Lung (tissue), 11 donors: ENCODE measurements at regions not wholly inside any gene's neighbourhood (a gene's known extent, or its start where the extent isn't known, plus 50 kb on each side); places are given as distances from the start of the nearest gene placed in this dataset.

Experiments used
- ATAC-seq: fragments of 200-7000 bp; cut with Tn5 transposase; one replicate; pipeline ENCODE4 v1.9.1; 2020; ENCODE audit warnings: moderate number of reproducible peaks; ENCODE audit not compliant: insufficient read depth, low FRiP score
- DNase-seq, 3 donors: peaks; one replicate each; pipeline ENCODE4 v3.0.0-alpha.2; 2013 to 2017
- H3K27ac ChIP-seq, 2 donors: one replicate each; pipeline ENCODE4 v1.5.1; 2013; ENCODE audit warnings: mild to moderate bottlenecking in 2 of 2, moderate library complexity in 2 of 2, control low read depth in 1 of 2, inconsistent platforms in 1 of 2, low read depth in 1 of 2, low read length in 1 of 2
- H3K27me3 ChIP-seq, 3 donors: one replicate each; pipeline ENCODE4 v1.5.1; 2013; ENCODE audit warnings: low read length in 2 of 3; ENCODE audit not compliant: control insufficient read depth in 3 of 3, insufficient read depth in 3 of 3
- H3K36me3 ChIP-seq, 4 donors: one replicate each; pipeline ENCODE4 v1.5.1; 2013; ENCODE audit warnings: low read length in 4 of 4, mild to moderate bottlenecking in 1 of 4, moderate library complexity in 1 of 4; ENCODE audit not compliant: control insufficient read depth in 4 of 4, insufficient read depth in 4 of 4
- H3K4me1 ChIP-seq, 5 donors: one replicate each; pipeline ENCODE4 v1.5.1; 2013; ENCODE audit warnings: low read length in 5 of 5, mild to moderate bottlenecking in 2 of 5, moderate library complexity in 1 of 5; ENCODE audit not compliant: control insufficient read depth in 5 of 5, insufficient read depth in 5 of 5
- H3K4me3 ChIP-seq: one replicate; pipeline ENCODE4 v1.5.1; 2013; ENCODE audit warnings: mild to moderate bottlenecking, control low read depth, moderate library complexity
- H3K9ac ChIP-seq, 2 donors: one replicate each; pipeline ENCODE4 v1.5.1; 2013; ENCODE audit warnings: low read length in 2 of 2, control low read depth in 1 of 2; ENCODE audit not compliant: insufficient read depth in 1 of 2
- H3K9me3 ChIP-seq, 4 donors: one replicate each; pipeline ENCODE4 v1.5.1; 2013; ENCODE audit warnings: low read length in 3 of 4, mild to moderate bottlenecking in 1 of 4, moderate library complexity in 1 of 4; ENCODE audit not compliant: control insufficient read depth in 4 of 4, insufficient read depth in 3 of 4
- CTCF ChIP-seq: IDR thresholded peaks from 2 replicates; pipeline ENCODE4 v1.5.1; 2012; ENCODE audit warnings: mild to moderate bottlenecking; ENCODE audit errors: control extremely low read depth, extremely low read depth
- WGBS, 2 donors: extraction: QIAGEN DNeasy Blood & Tissue Kit; methylation state at CpG; one replicate each; pipeline ENCODE4 v1.1.7; 2013; 5-methylcytosine and 5-hydroxymethylcytosine counted together
- donor health status: control.
- donor health status: control.
- donor health status: Bipolar disorder and iron deficiency.
- donor health status: healthy.
- donor health status: DM: yes; HTN: yes; CAD: no.

- DNase-seq, result peak in 2 of 3 donors; percentile 36 to 44
- H3K9me3 ChIP-seq, result peaks cover 0 to 2% (median 0%) of the 10 kb centered on the region in 4 donors
- peaks cover 8 to 19% (median 13%) of the 10 kb centered on the region in 5 donors for H3K4me1 ChIP-seq
- no peak overlapping the region for H3K9ac ChIP-seq
- WGBS, 2 donors, result 64 to 87% methylated on average over 2 of the region's 2 CpGs
- peak; percentile 35 for ATAC-seq
- H3K27ac ChIP-seq, result peak overlapping the region in 1 of 2 donors; percentile 41
- no peaks in the 10 kb centered on the region for H3K27me3 ChIP-seq
- no peak for TF ChIP-seq CTCF
- no peaks in the 10 kb centered on the region for H3K36me3 ChIP-seq
- H3K4me3 ChIP-seq, result no peak overlapping the region
Measured at GRCh38 chr13:31887286-31887685, 144.3 kb upstream of the FRY start.

DNA sequence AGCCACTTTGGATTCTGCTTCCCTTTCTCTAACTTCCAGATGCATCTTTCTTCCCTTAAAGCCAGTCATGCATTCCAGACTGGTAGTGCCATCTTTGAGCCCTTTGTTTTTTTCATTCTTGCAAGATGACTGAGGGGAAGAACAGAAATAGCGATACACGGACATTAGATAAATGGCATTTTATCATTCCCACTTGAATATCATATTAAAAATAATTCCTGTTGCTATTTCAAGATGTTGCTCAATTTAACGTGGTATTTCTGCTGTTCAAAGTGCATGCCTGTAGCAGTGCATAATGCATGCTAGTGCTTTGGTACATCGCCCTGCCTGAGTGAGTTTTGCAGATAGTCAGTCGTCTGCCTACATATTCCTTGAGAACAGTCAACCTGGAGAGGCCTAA lies 140.6 kb upstream of the FRY start:
- ATAC-seq, result no peak
- no peaks in the 10 kb centered on the region for H3K36me3 ChIP-seq
- no peak overlapping the region for H3K4me3 ChIP-seq
- no peak overlapping the region for H3K9ac ChIP-seq
- peaks cover 6 to 22% (median 12%) of the 10 kb centered on the region in 5 donors for H3K4me1 ChIP-seq
- 65 to 74% methylated on average over 5 of the region's 5 CpGs for WGBS, 2 donors
- H3K27ac ChIP-seq, result peak overlapping the region; percentile 30 to 82
- peaks cover 0 to 2% (median 0%) of the 10 kb centered on the region in 4 donors for H3K9me3 ChIP-seq
- H3K27me3 ChIP-seq, result no peaks in the 10 kb centered on the region
- TF ChIP-seq CTCF, result no peak
- no peak for DNase-seq

GRCh38 chr13:31891472-31891871 lies 140.1 kb upstream of the FRY start:
- 49 to 68% methylated on average over 2 of the region's 2 CpGs for WGBS, 2 donors
- peak; percentile 61 for ATAC-seq
- H3K27ac ChIP-seq, result peak overlapping the region in 1 of 2 donors; percentile 82

More at GRCh38 chr13:31891472-31891871, 140.1 kb upstream of the FRY start:
- H3K36me3 ChIP-seq, result no peaks in the 10 kb centered on the region
- H3K27me3 ChIP-seq, result no peaks in the 10 kb centered on the region
- no peak for TF ChIP-seq CTCF
- peak; percentile 61 to 88 (median 72) for DNase-seq
- H3K4me1 ChIP-seq, result peaks cover 3 to 20% (median 11%) of the 10 kb centered on the region in 5 donors
- no peak overlapping the region for H3K4me3 ChIP-seq
- peaks cover 0 to 2% (median 0%) of the 10 kb centered on the region in 4 donors for H3K9me3 ChIP-seq
- H3K9ac ChIP-seq, result no peak overlapping the region
